ENCODE measurements at regions not wholly inside any gene's neighbourhood (a gene's known extent, or its start where the extent isn't known, plus 50 kb on each side); places are given as distances from the start of the nearest gene placed in this dataset.

GRCh38 chr10:52672880-52673279 lies 99.7 kb downstream of the MBL2 start:
- no peaks in the 10 kb centered on the region for H3K4me1 ChIP-seq
- TF ChIP-seq CTCF (IDR thresholded peaks at IDR 0.05): no peak
- ATAC-seq: no peak
- H3K36me3 ChIP-seq: no peaks in the 10 kb centered on the region
- no peaks in the 10 kb centered on the region for H3K27me3 ChIP-seq
- no peak for FAIRE-seq
- 61 to 76% methylated on average over 1 of the region's 1 CpG for WGBS, 2 donors
- no peak for DNase-seq
- intact Hi-C loops (cut with DNase I): no loop called here
- H3K27ac ChIP-seq: no peak overlapping the region
- no peaks in the 10 kb centered on the region for H3K9me3 ChIP-seq
- no peak overlapping the region for H3K4me3 ChIP-seq

- TF ChIP-seq CTCF (IDR thresholded peaks at IDR 0.05): no peak
- H3K4me3 ChIP-seq: no peak overlapping the region
- no peak overlapping the region for H3K27ac ChIP-seq
- H3K9me3 ChIP-seq: no peaks in the 10 kb centered on the region
- FAIRE-seq: no peak
- ATAC-seq: no peak
- intact Hi-C loops (cut with DNase I): no loop called here
- no peaks in the 10 kb centered on the region for H3K27me3 ChIP-seq
- WGBS, 2 donors: 79 to 87% methylated on average over 2 of the region's 2 CpGs
- H3K36me3 ChIP-seq: no peaks in the 10 kb centered on the region
- DNase-seq: no peak
- H3K4me1 ChIP-seq: no peaks in the 10 kb centered on the region
Observed at GRCh38 chr10:52673468-52673867, 99.1 kb downstream of the MBL2 start.

- TF ChIP-seq CTCF (IDR thresholded peaks at IDR 0.05): no peak
- Histone ChIP-seq H3K4me1 (no peaks in the 10 kb centered on the region), H3K4me3 (no peak overlapping the region), H3K27ac (no peak overlapping the region), H3K9me3 (no peaks in the 10 kb centered on the region), H3K36me3 (no peaks in the 10 kb centered on the region), H3K27me3 (no peaks in the 10 kb centered on the region)
- FAIRE-seq (no peak), DNase-seq (no peak), ATAC-seq (no peak)
- intact Hi-C loops (cut with DNase I): no loop called here
Observed at GRCh38 chr10:52674474-52674873, 98.1 kb downstream of the MBL2 start.

- ATAC-seq (no peak), FAIRE-seq (no peak), DNase-seq (no peak)
- intact Hi-C loops (cut with DNase I): no loop called here
- Histone ChIP-seq H3K4me1 (no peaks in the 10 kb centered on the region), H3K27me3 (no peaks in the 10 kb centered on the region), H3K9me3 (no peaks in the 10 kb centered on the region), H3K27ac (no peak overlapping the region), H3K4me3 (no peak overlapping the region), H3K36me3 (no peaks in the 10 kb centered on the region)
- TF ChIP-seq CTCF (IDR thresholded peaks at IDR 0.05): no peak
- WGBS, 2 donors: 63 to 69% methylated on average over 1 of the region's 1 CpG
Observed at GRCh38 chr10:52677086-52677485, 95.5 kb downstream of the MBL2 start.

GRCh38 chr10:52678611-52679010 lies 94.0 kb downstream of the MBL2 start:
- intact Hi-C loops (cut with DNase I): no loop called here
- no peak for TF ChIP-seq CTCF (IDR thresholded peaks at IDR 0.05)

More at GRCh38 chr10:52678611-52679010, 94.0 kb downstream of the MBL2 start:
- H3K4me3 ChIP-seq: no peak overlapping the region
- 55 to 58% methylated on average over 5 of the region's 5 CpGs for WGBS, 2 donors
- no peaks in the 10 kb centered on the region for H3K9me3 ChIP-seq
- H3K27ac ChIP-seq: no peak overlapping the region
- no peaks in the 10 kb centered on the region for H3K36me3 ChIP-seq
- DNase-seq: no peak
- ATAC-seq: no peak
- FAIRE-seq: no peak
- H3K27me3 ChIP-seq: no peaks in the 10 kb centered on the region
- H3K4me1 ChIP-seq: no peaks in the 10 kb centered on the region

All from pancreas (tissue), 10 donors.